ENCODE measurements at regions not wholly inside any gene's neighbourhood (a gene's known extent, or its start where the extent isn't known, plus 50 kb on each side); places are given as distances from the start of the nearest gene placed in this dataset.

GRCh38 chrX:149274516-149275105 lies 230.5 kb downstream of the IDS start:
- DNase-seq (ENCODE audit: low spot score) = no peak

GRCh38 chrX:149272690-149273463 lies 232.2 kb downstream of the IDS start:
- no peak for DNase-seq (ENCODE audit: low spot score)

GRCh38 chrX:149267878-149268813 lies 237.0 kb downstream of the IDS start:
- no peak for DNase-seq (ENCODE audit: low spot score)

GRCh38 chrX:149262086-149262485 lies 243.0 kb downstream of the IDS start:
- DNase-seq (ENCODE audit: low spot score) = no peak

- no peak for DNase-seq (ENCODE audit: low spot score)
Measured at GRCh38 chrX:149259241-149259640, 245.9 kb downstream of the IDS start.

- DNase-seq (ENCODE audit: low spot score) = no peak
Measured at GRCh38 chrX:149255860-149256259, 249.2 kb downstream of the IDS start.

GRCh38 chrX:149248073-149248625 lies 257.0 kb downstream of the IDS start:
- no peak for DNase-seq (ENCODE audit: low spot score)

- no peak for DNase-seq (ENCODE audit: low spot score)
Measured at GRCh38 chrX:149230689-149231088, 274.4 kb downstream of the IDS start.

GRCh38 chrX:149223854-149224253 lies 281.3 kb downstream of the IDS start:
- no peak for DNase-seq (ENCODE audit: low spot score)

- no peak for DNase-seq (ENCODE audit: low spot score)
Measured at GRCh38 chrX:149222040-149222439, 283.1 kb downstream of the IDS start.

- no peak for DNase-seq (ENCODE audit: low spot score)
Measured at GRCh38 chrX:149221230-149221629, 283.9 kb downstream of the IDS start.

GRCh38 chrX:149213264-149213663 lies 291.8 kb downstream of the IDS start:
- DNase-seq (ENCODE audit: low spot score) = no peak

- no peak for DNase-seq (ENCODE audit: low spot score)
Measured at GRCh38 chrX:149208307-149208706, 296.8 kb downstream of the IDS start.

GRCh38 chrX:149207518-149207917 lies 297.6 kb downstream of the IDS start:
- no peak for DNase-seq (ENCODE audit: low spot score)

- no peak for DNase-seq (ENCODE audit: low spot score)
Measured at GRCh38 chrX:149205937-149206336, 299.2 kb downstream of the IDS start.

- DNase-seq (ENCODE audit: low spot score) = no peak
Measured at GRCh38 chrX:149205081-149205480, 300.0 kb downstream of the IDS start.

GRCh38 chrX:149199734-149200133 lies 305.4 kb downstream of the IDS start:
- DNase-seq (ENCODE audit: low spot score) = no peak

GRCh38 chrX:149198980-149199732 lies 305.9 kb downstream of the IDS start:
- no peak for DNase-seq (ENCODE audit: low spot score)

GRCh38 chrX:149185087-149185486 lies 320.0 kb downstream of the IDS start:
- no peak for DNase-seq (ENCODE audit: low spot score)

- no peak for DNase-seq (ENCODE audit: low spot score)
Measured at GRCh38 chrX:149161435-149162088, 343.5 kb downstream of the IDS start.

- no peak for DNase-seq (ENCODE audit: low spot score)
Measured at GRCh38 chrX:149157976-149158375, 347.1 kb downstream of the IDS start.

Data from LoVo (cell line).